ENCODE measurements at regions not wholly inside any gene's neighbourhood (a gene's known extent, or its start where the extent isn't known, plus 50 kb on each side); places are given as distances from the start of the nearest gene placed in this dataset.
"Not testable (repeated sequence)": the region's sequence is repeated elsewhere in the genome, so short reads cannot be mapped to it uniquely, and the experiment has no call there.

DNA sequence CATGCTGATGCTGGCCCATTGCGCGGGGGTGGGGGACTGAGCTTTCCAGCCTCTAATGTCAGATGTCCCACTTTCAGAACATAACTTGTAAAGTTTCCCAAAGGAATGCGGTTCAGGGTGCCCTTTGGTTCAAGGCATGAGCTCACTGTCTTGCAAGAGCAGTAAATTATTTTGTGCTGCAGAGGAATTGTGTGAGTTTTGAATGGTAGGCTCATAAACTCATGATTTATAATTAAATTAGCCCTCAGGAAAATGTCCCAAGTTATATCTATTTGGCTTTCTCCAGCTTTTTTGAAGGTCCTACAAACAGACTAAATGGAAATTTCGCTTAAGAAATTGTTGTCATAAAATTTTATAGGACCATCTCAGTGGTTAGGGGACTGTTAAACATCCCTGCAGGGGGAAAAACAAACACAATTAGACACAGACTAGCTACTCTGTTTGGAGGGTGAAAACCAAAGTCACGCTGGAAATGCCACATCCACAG lies 321.8 kb downstream of the HS3ST3B1 start:
- no peak for DNase-seq (ENCODE audit: low read depth)

DNA sequence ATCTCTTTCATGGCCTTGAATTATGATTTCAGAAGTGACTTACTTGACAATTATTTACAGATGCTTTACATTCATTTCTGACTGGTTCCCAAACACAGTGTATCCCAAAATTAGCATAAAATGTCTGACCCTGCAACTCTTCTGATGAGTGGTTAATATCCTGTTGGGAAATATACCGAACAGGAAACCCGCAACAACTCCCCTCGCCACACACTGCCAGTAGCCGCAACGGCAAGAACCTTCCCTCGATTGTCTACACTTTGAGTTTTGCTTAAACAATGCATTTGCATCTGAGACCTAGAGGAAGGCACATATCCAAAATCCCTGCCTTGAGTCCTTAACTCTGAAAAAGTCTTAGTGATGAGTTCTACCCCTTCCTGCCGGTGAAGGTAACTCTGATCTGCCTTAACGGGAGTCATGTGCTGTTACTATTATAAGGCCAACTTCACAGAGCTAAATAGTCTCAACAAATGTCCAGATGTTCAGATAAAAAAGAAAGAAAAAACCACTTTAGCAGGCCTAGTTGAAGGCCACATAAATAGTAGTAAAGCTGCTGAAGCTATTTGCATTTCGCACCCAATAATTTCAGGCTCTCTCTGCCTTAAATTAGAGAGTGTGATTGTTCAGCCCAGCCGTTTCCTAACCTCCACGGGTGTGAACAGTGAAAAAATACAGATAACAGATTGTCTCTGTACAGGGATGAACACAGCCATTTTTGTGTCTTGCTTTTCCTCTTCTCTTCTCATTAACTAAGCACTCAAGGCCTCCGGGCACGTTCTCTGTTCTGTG lies 321.1 kb downstream of the HS3ST3B1 start:
- DNase-seq (ENCODE audit: low read depth): no peak

DNA sequence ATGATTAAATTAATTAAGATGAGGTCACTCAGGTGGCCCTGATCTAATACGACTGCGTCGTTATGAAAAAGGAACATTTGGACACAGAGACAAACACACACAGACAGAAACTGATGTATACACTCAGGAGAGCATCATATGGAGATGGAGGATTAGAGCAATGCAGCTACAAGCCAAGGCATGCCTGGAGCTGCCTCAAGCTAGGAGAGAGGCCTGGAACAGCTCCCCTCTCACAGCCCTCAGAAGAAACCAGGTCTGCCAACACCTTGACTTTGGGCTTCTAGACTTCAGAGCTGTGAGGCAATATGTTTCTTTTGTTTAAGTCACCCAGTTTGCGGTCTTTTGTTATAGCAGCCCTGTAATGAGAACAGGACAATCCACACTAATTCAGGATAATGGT lies 318.9 kb downstream of the HS3ST3B1 start:
- DNase-seq (ENCODE audit: low read depth): no peak

DNA sequence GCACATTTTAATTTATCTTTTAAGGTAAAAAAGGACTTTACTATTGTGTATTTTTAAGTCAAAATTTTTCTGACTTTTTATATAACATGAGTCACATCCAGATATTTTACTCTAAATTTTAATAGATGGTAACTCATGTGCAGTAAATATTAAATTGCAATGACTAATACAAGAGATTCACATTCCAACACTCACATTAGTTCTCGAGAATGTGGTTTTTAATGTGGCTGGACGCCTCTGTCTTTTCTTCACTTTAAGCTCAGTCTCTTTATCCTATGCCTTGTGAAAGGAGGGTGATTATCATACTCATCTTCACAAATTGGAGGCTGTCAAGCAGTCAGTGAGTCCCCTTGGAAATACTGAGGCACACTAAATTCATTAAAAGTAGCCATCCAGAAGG lies 315.6 kb downstream of the HS3ST3B1 start:
- no peak for DNase-seq (ENCODE audit: low read depth)

DNA sequence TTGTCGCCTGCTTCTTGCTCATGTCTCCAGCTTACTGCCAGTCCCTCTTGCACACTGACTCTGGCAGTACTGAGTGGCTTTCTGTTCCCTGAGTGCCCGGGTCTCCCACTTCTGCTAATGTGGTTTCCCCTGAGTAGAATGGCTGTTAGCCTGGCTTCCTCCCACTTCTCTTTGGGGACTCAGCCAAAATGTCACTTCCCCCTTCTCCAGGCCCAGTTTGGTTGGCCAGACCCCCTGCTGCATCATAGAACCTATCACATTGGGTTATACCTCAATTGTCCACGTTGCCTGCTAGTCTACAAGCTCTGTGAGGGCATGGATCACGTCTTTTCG lies 304.4 kb downstream of the HS3ST3B1 start:
- no peak for DNase-seq (ENCODE audit: low read depth)

DNA sequence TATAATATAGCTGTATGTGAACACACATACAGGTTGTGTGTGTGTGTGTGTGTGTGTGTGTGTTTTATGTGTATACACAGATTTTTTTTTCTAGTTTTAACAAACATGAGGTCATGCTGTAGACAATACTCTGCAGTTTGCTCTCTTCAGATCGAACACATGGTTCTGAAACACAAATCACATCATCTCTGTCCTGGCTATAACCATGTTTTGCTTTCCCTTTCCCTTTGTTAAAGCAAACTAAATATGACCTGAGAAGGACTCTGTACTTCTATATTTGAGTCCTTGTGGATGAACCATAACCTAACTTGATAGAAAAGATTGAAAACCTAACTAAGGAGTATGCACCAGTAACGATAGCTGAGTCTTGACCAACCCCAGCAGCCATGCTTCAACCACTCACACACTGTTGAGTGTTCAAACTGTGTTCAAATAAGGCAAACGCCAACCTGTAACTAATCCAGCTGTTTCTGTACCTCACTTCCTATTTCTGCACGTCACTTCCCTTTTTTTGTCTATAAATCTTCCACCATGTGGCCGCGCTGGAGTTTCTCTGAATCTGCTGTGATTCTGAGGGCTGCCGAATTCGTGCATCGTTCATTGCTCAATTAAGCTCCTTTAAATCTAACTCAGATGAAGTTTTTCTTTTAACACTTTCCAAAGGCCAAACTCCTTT lies 303.8 kb downstream of the HS3ST3B1 start:
- no peak for DNase-seq (ENCODE audit: low read depth)

DNA sequence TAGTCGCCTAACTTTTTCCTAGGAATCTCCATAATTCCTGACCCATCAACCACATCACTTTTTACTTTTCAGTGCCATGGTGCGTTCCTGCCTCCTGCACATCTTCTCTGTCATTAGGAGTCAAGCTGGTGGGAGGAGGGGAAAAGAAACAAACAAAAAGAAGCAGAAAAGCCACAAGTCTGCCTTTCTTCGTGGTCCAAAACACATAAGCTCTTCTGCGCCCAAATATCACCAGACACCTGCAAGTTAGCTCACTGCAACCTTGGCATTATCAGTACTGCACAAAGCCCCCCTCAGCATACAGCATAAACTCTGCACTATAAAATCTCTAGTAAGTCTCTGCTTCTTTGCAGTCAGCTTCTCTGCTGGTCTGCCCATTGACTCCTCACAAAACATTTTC lies 295.3 kb downstream of the HS3ST3B1 start:
- no peak for DNase-seq (ENCODE audit: low read depth)

DNA sequence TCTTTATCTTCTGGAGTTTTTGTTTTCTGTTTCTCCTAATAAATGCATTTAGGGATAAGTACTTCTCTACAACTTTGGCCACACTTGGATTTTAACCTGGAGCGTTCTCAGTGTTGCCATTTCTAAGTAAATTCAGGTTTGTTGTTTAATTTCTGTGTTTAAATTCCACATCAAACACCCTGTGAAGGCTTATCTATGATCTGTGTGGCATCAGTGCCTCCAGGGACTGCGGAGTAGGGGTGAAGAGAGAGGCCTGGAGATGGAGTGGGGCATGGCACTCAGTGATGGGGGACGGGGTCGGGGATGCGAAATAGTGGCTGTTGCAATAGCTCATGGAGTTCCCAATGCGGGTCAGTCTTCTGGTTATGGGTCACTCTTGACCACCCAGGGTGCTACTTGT lies 294.8 kb downstream of the HS3ST3B1 start:
- DNase-seq (ENCODE audit: low read depth): no peak

DNA sequence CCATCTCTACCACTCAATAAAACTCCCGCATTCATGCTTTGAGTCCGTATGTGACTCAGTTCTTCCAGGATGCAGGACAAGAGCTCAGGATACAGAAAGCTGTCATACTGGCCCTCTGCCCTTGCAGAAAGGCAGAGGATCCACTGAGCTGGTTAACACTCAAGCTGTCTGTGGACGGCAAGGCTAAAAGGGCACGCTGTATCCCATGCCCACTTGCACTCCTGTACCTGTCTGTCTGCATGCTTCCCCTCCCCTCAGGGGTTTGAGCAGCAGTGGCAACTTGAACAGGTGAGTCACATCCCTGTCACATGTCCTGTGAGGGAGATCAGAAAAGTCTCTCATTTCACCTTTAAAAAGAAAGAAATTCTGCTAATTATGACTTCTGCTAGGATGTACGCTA lies 293.8 kb downstream of the HS3ST3B1 start:
- no peak for DNase-seq (ENCODE audit: low read depth)

DNA sequence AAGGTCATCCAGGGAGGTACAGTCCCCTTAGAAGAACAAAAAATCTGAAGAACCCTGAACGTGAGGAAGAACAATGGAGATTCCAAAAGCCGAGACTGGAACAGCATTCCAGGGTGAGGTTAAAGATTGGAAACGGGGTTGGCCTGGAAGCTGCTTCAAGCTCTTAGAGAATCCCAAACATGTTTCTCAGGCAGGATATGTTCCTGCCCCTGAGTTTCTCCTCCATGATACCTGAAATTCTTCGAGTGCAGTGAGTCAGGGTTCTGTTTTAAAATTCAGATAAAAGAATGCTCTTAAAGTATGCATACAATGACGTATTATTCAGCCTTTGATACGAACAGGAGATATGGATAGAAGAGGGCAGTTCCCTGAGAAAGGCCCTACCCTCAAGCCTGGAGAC lies 293.1 kb downstream of the HS3ST3B1 start:
- DNase-seq (ENCODE audit: low read depth): no peak

DNA sequence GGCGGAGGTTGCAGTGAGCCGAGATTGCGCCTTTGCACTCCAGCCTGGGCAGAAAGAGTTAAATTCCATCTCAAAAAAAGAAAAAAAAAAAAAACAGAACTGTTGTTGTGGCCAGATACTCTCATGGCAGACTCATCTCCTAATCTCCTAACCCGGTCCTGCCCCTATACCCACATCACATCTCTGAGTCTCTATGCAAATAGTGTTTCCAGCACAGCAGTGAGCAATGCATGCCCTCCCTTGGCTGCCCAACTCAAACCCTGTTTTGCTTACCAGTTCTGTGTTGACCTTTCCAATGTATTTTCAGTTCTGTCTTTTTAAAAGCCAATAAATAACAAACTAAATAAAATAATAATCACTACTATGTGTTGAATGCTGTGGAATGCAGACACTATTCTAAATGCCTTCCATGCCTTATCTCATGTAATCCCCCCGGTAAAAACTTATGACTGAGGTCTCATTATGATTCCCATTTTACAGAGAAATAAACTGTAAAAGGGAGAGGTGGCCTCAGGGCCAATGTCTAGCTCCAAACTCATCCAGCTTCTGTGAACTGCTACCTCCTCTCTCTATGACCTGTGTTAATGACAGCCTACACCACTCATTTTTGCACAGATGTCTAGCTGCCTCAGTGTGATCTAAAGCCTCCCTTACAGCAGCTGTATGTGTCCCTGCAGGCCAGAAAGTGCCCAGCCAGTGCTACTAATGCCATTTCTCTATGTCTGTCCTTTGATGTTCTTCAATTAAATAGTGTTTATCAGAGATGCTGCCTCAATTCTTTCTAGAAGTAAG lies 289.8 kb downstream of the HS3ST3B1 start:
- no peak for DNase-seq (ENCODE audit: low read depth)

DNA sequence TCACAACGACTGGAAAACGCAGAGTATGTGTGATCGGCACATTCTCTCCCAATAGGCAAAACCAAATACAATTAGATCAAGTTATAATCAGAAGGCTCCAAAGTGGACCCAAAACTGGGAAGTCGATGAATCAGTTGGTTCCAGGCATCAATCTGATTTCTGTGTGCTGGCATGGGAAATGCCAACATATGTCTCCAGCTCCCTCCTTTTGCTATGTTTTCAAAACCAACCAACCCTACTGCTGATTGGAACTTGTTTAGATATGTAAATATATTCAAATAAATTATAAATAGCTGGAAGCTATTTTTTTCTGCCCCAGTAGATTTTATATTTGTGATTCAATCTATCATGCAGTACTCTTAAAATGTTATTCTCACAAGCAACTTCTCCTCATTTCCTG lies 284.2 kb downstream of the HS3ST3B1 start:
- no peak for DNase-seq (ENCODE audit: low read depth)

DNA sequence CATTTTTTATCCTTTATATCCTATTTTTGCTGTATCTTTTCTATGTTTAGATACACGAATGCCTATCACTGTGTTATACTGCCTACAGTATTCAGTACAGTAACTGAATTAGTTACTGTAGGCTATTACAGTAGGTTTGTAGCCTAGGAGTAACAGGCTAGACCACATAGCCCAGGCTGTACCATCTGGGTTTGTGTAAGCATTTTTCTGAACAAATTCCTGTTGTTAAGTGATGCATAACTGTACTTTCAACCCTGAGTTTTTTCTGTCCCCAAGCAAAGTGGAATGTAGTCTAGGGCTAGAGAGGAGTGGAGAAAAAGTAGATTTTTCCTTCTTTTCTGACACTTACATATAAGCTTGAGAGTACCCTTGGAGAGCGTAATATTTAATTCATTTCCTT lies 282.1 kb downstream of the HS3ST3B1 start:
- no peak for DNase-seq (ENCODE audit: low read depth)

DNA sequence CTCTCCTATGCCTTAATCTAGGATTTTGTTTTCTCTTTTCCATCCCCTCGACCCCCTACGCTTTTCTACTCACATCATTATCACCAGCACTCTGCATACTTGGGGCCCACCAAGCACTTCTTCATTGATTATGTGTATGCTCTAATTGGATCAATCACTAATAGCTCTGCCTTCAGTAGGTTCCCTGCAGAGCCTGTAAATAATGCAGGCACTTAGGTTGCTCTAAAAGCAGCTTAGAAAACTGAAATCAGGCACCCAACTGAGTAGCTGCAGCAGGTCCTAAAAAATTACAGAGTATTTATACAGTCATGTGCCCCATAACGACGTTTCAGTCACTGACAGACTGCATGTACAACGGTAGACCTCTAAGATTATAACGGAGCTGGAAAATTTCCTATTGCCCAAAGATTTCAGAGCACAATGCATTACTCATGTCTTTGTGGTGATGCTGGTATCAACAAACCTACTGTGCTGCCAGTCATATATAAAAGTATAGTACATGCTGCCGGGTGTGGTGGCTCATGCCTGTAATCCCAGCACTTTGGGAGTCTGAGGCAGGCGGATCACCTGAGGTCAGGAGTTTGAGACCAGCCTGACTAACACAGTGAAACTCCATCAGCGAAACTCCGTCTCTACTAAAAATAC lies 280.4 kb downstream of the HS3ST3B1 start:
- no peak for DNase-seq (ENCODE audit: low read depth)

DNA sequence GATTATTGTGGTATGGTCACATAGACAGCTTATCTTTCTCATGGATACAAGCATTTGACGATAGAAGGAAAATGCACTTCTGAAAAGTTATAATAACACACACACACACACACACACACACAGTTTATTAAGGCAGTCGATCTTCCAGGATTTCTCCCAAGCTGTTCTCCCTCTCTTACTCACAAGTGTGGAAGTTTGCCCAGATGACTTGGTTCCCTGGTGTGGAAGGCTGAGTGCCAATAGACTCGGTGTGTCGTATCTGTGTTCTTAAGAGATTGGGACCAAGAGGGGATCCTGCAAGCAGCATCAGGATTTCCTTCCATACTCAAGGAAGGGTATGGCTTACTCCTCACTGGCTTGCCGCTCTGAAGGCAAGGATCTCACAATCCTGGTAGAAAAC lies 279.6 kb downstream of the HS3ST3B1 start:
- DNase-seq (ENCODE audit: low read depth): no peak

DNA sequence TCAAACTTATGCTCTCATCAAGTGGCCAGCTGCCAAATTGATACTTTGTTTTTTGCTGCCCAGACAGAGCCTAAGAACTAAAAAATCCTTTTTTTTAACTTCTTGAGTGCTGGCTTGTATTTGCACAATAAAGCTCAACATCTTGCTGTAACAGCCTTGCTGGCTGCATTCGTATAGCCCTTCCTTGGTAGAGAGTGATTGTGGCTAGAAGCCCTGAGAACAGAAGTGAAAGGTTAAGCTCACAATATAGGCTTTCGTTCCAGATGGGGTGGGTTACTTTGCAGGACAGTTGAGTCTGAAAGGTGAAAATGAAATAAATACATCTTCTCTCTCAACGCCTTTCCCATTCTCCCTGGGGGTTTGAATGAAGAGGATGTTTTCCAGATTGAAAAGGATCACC lies 278.8 kb downstream of the HS3ST3B1 start:
- no peak for DNase-seq (ENCODE audit: low read depth)

DNA sequence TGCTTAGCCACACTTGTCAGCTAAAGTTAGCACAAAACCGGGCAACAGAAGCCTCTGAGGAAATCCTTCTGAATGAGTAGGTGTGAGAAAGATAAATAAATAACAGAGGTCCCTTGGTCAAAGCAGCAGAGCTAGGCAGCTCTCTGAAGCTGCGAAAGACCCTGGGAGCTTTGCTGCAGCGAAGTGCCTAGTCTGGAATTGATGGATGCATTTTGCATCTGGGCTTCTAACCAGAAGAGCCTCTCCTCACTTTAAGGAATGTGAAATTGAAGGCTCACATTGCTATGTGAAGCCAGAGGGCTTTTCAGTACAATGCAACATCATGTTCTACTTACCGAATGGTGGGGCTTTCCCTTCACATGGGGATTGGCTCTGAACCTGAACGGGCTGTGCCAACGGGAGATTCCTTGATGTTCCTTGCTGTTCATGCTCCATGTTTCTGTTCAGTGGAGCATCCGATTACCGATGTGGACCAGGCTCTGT lies 274.6 kb downstream of the HS3ST3B1 start:
- no peak for DNase-seq (ENCODE audit: low read depth)

DNA sequence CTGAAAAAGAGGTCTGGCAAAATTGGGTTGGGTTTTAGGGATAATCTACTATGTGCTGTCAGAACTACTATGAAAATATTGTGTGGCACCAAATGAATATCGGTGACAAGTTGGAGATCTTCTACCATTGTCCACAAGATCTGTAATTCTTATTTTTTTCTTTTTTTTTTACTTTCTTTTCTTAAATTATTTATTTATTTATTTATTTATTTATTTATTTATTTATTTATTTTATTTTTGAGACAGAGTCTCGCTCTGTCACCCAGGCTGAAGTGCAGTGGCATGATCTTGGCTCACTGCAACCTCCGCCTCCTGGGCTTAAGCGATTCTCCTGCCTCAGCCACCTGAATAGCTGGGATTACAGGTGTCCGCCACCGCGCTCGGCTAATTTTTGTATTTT lies 259.4 kb downstream of the HS3ST3B1 start:
- not testable (repeated sequence) for DNase-seq (ENCODE audit: low read depth)

DNA sequence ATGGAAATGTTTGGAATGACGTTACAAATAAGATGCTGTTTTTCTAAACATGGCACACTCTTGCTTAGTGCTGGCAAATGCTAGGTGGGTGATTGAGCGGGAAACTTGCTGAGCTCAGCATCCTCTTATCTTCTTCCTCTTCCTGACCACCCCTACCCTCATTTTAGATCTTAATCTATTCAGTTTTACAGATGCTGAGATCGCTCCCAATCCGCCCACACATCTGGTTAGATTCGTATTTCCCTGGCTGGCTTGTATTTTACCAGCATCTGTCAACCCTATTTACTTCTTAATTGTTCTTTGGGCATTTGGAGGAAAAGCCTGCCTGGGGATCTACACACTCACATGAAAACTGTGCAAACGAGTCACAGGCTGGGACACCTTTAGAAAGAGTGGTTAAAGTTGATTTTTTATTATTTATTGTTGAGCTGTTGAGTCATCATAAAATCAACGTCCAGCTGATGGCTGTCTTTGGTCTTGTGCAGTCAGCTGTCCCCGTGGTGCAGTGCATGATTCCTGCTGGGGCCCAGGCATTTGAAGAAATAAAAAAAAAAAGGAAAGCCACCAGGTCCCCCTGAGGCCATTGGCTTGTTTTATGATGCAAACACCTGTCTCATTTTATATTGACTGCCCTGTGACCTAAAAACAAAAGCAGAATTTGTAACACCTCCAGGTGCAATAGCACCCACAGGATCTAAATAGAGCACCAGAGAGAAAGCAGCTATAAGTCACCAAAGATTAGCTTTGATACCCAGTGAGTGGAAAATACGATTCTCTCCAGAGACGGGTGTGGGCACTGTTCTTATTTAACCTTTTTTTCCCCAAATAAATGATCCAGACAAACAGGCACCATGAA lies 258.6 kb downstream of the HS3ST3B1 start:
- no peak for DNase-seq (ENCODE audit: low read depth)

DNA sequence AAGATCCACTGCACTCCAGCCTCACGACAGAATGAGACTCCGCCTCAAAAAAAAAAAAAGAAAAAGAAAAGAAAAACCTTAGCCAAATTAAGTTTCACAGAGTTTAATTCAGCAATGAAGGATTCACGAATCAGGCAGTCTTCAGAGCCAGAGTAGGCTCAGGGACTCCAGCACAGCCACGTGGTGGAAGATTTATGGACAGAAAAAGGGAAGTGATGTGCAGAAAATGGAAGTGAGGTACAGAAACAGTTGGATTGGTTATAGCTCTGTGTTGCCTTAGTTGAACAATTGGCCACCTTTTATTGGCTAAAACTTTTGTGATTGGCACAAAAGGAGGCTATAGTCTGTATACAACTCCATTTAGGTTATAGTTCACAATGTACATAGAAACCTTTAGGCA lies 256.6 kb downstream of the HS3ST3B1 start:
- DNase-seq (ENCODE audit: low read depth): no peak

DNA sequence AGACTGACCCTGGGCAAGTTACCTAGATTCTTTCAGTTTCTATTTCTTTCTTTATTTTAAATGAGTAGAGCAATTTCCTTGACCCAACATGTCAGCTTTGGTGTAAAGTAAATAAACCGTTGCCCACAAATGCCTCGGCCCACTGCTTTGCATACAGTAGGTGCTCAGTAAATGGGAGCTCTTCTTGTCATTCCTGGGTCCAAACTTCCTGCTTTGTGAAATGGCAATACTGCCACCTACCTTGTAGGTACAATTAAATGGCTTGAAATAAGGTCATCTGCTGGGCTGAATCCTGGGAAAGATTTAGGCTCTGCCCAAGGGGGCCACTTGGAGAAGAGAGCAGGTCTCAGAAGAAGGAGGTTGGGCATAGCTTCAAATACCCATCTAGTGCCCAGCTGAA lies 253.0 kb downstream of the HS3ST3B1 start:
- DNase-seq (ENCODE audit: low read depth): no peak
